OCI-LY1 (cell line): ENCODE measurements at regions not wholly inside any gene's neighbourhood (a gene's known extent, or its start where the extent isn't known, plus 50 kb on each side); places are given as distances from the start of the nearest gene placed in this dataset.

ENCODE experiments used
- H2AFZ ChIP-seq: fragments of 200-600 bp; sonication (generic), shearing (Covaris generic); 2 replicates; pipeline ENCODE4 v1.6.0; 2014; ENCODE audit warnings: antibody characterized with exemption, mild to moderate bottlenecking, low read length
- H3F3A ChIP-seq: fragments of 200-600 bp; sonication (generic), shearing (Covaris generic); 2 replicates; pipeline ENCODE4 v1.6.0; 2014; ENCODE audit warnings: mild to moderate bottlenecking, antibody characterized with exemption, low read length, moderate library complexity; ENCODE audit not compliant: insufficient read depth
- H3K27ac ChIP-seq: fragments of 200-600 bp; sonication (generic); 2 replicates; pipeline ENCODE4 v1.5.1; 2014; ENCODE audit warnings: low read length, mixed run types, mild to moderate bottlenecking, low read depth; ENCODE audit not compliant: poor library complexity, severe bottlenecking
- H3K27me3 ChIP-seq: fragments of 200-600 bp; sonication (generic); 2 replicates; pipeline ENCODE4 v1.6.0; 2014; ENCODE audit warnings: antibody characterized with exemption, mild to moderate bottlenecking, low read length, moderate library complexity; ENCODE audit not compliant: insufficient read depth
- H3K36me3 ChIP-seq: fragments of 200-600 bp; sonication (generic); 2 replicates; pipeline ENCODE4 v1.6.1; 2014; ENCODE audit warnings: mild to moderate bottlenecking, antibody characterized with exemption, low read length, moderate library complexity, mixed read lengths; ENCODE audit not compliant: insufficient read depth
- H3K4me1 ChIP-seq: fragments of 200-600 bp; sonication (generic); 2 replicates; pipeline ENCODE4 v1.5.1; 2014; ENCODE audit warnings: mild to moderate bottlenecking, low read length, moderate library complexity; ENCODE audit not compliant: insufficient read depth, severe bottlenecking
- H3K4me2 ChIP-seq: fragments of 200-600 bp; sonication (generic), shearing (Covaris generic); 2 replicates; pipeline ENCODE4 v1.6.1; 2014; ENCODE audit warnings: low read length
- H3K4me3 ChIP-seq: fragments of 200-600 bp; sonication (generic); 2 replicates; pipeline ENCODE4 v1.5.1; 2014; ENCODE audit warnings: low read length, low read depth, mild to moderate bottlenecking, mixed read lengths; ENCODE audit not compliant: poor library complexity, severe bottlenecking
- H3K79me2 ChIP-seq: fragments of 200-600 bp; shearing (Covaris generic); 2 replicates; pipeline ENCODE4 v1.6.1; 2016; ENCODE audit warnings: mixed run types, low read length, mixed read lengths; ENCODE audit not compliant: insufficient read depth
- H3K9ac ChIP-seq: fragments of 200-600 bp; sonication (generic), shearing (Covaris generic); 2 replicates; pipeline ENCODE4 v1.6.1; 2014; ENCODE audit warnings: mild to moderate bottlenecking, low read length, mixed read lengths
- H3K9me2 ChIP-seq: fragments of 200-600 bp; sonication (generic), shearing (Covaris generic); 2 replicates; pipeline ENCODE4 v1.6.1; 2014; ENCODE audit warnings: low read depth, mild to moderate bottlenecking, low read length, mixed read lengths
- H3K9me3 ChIP-seq: fragments of 200-600 bp; shearing (Covaris generic); 2 replicates; pipeline ENCODE4 v1.6.1; 2014; ENCODE audit warnings: low read length, mixed read lengths
- H4K20me1 ChIP-seq: fragments of 200-600 bp; sonication (generic), shearing (Covaris generic); 2 replicates; pipeline ENCODE4 v1.6.0; 2016; ENCODE audit warnings: mild to moderate bottlenecking, low read length; ENCODE audit not compliant: insufficient read depth
- CTCF ChIP-seq: fragments of 200-600 bp; sonication (generic), shearing (Covaris generic); IDR thresholded peaks from 2 replicates; pipeline ENCODE4 v1.5.1; 2017; ENCODE audit warnings: mild to moderate bottlenecking, antibody characterized with exemption, low read length, moderate library complexity, mixed read lengths
- EZH2 ChIP-seq: fragments of 200-600 bp; sonication (generic), shearing (Covaris generic); IDR thresholded peaks from 2 replicates; pipeline ENCODE4 v1.8.0; 2017; ENCODE audit warnings: borderline replicate concordance, mixed run types, mild to moderate bottlenecking, antibody characterized with exemption, low read length, moderate library complexity, mixed read lengths

- Histone ChIP-seq H4K20me1 (no peaks in the 10 kb centered on the region), H3K36me3 (no peaks in the 10 kb centered on the region), H3K27ac (no peak overlapping the region), H3K27me3 (0 out of 2 replicates have a peak, but pooled peaks cover 7% of the 10 kb centered on the region), H3K4me2 (no peak overlapping the region), H3K9me3 (no peaks in the 10 kb centered on the region), H3K79me2 (no peaks in the 10 kb centered on the region), H3K4me3 (no peak overlapping the region), H3K9ac (no peak overlapping the region), H3F3A (no peaks in the 10 kb centered on the region), H2AFZ (no peak overlapping the region), H3K4me1 (no peaks in the 10 kb centered on the region), H3K9me2 (no peaks in the 10 kb centered on the region)
- TF ChIP-seq CTCF (no peak), EZH2 (no peak)
Observed at GRCh38 chr1:232432313-232432712, 197.6 kb downstream of the SIPA1L2 start.

- H2AFZ ChIP-seq, result no peak overlapping the region
- H3K27me3 ChIP-seq, result 0 out of 2 replicates have a peak, but pooled peaks cover 7% of the 10 kb centered on the region
- no peaks in the 10 kb centered on the region for H3F3A ChIP-seq
- no peaks in the 10 kb centered on the region for H3K79me2 ChIP-seq
- no peaks in the 10 kb centered on the region for H4K20me1 ChIP-seq
- H3K4me3 ChIP-seq, result no peak overlapping the region
- TF ChIP-seq EZH2 (no peak), CTCF (no peak)
- no peaks in the 10 kb centered on the region for H3K36me3 ChIP-seq
- no peaks in the 10 kb centered on the region for H3K9me2 ChIP-seq
- no peak overlapping the region for H3K27ac ChIP-seq
- H3K9ac ChIP-seq, result no peak overlapping the region
- H3K4me2 ChIP-seq, result no peak overlapping the region
- H3K4me1 ChIP-seq, result no peaks in the 10 kb centered on the region
- H3K9me3 ChIP-seq, result no peaks in the 10 kb centered on the region
Observed at GRCh38 chr1:232431748-232432147, 198.2 kb downstream of the SIPA1L2 start.

- Histone ChIP-seq H3K79me2 (no peaks in the 10 kb centered on the region), H3F3A (no peaks in the 10 kb centered on the region), H3K4me3 (no peak overlapping the region), H3K9ac (no peak overlapping the region), H4K20me1 (no peaks in the 10 kb centered on the region), H3K4me1 (no peaks in the 10 kb centered on the region), H3K9me3 (no peaks in the 10 kb centered on the region), H2AFZ (no peak overlapping the region), H3K4me2 (no peak overlapping the region), H3K27me3 (0 out of 2 replicates have a peak, but pooled peaks cover 7% of the 10 kb centered on the region), H3K36me3 (no peaks in the 10 kb centered on the region), H3K27ac (no peak overlapping the region), H3K9me2 (no peaks in the 10 kb centered on the region)
- TF ChIP-seq CTCF, result no peak
- TF ChIP-seq EZH2, result no peak
Observed at GRCh38 chr1:232431326-232431725, 198.6 kb downstream of the SIPA1L2 start.
